Ecto neural progenitor cell (in vitro differentiated cells): ENCODE measurements at regions not wholly inside any gene's neighbourhood (a gene's known extent, or its start where the extent isn't known, plus 50 kb on each side); places are given as distances from the start of the nearest gene placed in this dataset.
"Not testable (repeated sequence)": the region's sequence is repeated elsewhere in the genome, so short reads cannot be mapped to it uniquely, and the experiment has no call there.

Experiments used
- DNase-seq: peaks from one replicate; pipeline ENCODE4 v3.0.0-alpha.2; 2018; ENCODE audit warnings: low spot score

DNA sequence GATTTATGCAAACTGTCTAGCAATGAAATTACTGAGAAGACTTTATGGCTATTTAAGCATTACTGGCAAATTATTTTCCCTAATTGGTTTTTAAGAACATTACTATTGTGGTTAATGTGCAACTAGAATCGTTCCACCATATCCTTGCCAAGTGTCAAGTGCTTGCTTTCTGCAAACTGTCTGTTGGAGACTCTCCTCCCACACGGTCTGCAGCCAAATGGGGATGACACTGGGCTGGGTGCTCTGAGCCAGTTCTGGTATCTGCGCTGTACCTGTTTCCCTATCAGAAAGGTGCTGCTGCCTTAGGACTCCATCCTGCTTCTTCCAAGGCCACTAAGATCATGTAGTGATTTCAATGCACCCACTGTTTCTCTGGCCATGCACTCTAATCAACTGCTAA lies 110.4 kb downstream of the RAMP3 start:
- DNase-seq = no peak

DNA sequence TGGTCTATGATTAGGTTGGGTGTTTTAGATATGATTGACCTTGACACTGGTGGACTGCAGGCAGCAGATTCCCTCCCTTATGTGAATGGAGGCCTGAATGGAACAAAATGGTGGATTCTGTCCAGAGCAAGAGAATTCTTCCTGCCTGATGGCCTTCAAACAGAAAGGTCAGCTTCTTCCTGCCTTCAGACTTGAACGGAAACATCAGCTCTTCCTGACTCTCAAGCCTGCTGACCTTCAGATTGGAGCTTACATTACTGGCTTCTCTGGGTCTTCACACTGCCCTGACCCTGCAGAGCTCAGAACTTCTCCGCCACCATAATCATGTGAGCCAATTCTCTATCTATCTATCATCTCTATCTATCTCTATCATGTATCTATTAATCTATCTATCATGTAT lies 111.6 kb downstream of the RAMP3 start:
- no peak for DNase-seq

DNA sequence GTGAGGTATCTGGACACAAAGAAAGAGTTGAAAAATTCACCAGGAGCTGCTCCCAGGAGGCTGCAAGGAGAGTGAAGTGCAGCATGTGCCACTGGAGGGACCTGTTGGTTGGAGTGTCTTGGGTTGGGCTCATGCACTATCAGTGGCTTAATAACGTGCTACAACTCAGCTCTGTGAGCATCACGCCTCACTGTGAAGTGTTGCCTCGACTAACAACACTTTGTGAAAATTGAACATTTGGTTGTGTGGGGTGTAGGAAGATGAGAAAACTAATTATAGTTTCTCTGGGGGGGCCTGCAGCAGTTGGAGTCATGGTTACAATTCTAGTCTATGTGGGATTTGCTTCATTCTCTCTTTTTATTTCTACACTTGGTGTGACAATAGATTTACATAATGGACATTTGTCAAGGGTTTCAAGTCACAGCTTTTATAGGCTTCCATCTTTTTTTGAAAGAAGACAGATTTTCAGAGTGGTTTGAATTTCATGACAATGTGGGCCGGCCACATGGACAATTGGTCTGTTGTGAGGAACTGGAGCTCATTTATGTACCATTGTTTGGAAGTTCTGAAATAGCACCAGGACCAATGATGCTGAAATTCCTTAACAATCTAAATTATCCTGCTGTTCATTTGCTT lies 121.3 kb downstream of the RAMP3 start:
- DNase-seq = no peak

DNA sequence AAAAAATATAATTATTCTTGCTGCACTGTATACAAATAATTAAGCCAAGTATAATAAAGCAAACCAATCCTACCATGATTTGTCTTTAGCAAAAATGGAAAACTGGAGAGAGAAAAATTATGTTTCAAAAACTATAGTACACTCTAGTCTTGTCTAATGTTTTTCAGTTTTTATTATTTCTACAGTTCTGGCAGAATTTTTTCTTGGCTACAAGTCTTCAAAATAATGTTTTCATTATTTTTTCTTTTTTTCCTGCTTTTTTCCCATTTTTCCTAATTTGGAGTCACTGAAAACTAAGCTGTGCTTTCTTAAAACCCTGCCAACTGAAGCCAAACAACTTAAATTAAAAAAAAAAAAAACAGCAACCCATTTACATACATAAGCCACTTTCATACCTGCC lies 132.0 kb downstream of the RAMP3 start:
- DNase-seq = not testable (repeated sequence)

DNA sequence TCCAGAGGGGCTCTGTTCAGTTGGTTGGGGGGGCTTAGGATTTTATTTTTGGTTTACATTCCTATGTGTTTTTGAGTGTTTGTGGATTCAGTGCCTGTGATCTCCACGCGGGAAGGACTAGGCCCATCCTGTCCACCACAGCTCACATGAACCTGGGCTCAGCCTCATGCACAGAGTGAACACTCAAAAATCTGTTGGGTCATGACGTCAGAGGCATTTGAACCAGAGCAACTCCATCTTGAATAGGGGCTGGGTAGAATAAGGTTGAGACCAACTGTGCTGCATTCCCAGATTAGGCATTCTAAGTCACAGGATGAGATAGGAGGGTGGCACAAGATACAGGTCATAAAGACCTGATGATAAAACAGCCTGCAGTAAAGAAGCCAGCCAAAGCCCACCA lies 133.3 kb downstream of the RAMP3 start:
- DNase-seq = no peak

DNA sequence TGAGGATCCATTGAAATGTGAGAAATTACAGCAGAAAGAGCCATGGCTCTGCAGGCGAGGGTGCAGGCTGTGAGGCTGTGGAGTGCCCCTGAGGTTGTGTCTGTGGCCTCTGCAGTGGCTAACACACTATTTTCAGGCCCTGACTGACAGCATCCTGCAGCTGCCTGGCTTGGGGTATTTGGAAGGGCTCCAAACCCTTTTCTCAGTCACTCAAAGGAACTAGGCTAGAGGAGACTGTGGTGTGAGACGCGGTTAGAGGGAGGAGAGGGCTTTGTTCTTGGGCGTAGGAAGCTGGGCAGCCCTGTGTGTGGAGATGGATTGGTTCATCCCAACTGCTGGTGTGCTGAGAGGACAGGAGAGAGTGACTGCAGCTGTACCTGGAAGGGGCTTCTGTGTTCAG lies 134.9 kb downstream of the RAMP3 start:
- no peak for DNase-seq

DNA sequence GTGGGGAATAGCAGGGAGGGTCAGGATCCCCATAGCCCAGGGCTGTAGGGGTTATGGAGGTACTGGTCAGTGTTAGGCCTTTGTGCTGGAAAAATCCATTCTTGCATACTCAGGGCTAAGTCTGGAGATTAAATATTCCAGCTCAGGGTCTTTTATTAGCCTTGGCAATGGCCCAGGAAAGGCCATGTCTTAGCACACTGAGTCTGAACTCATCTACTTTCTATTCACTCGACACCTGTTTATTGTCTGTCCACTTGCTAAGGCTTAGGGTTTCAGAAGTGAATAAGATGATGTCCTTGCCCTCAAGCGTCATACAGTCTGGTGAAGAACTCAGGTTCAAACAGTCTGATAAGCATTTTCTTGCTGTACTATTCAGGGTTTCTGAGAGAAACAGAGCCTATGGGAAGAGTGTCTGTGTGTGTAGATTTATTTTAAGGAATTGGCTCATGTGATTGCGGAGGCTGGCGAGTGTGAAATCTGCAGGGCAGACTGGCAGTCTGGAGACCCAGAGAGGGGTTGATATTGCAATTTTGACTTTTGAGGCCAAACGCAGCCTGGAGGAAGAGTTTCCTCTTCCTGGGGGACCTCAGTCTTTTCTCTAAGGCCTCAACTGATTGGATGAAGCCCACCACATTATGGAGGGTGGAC lies 135.8 kb downstream of the RAMP3 start:
- no peak for DNase-seq

DNA sequence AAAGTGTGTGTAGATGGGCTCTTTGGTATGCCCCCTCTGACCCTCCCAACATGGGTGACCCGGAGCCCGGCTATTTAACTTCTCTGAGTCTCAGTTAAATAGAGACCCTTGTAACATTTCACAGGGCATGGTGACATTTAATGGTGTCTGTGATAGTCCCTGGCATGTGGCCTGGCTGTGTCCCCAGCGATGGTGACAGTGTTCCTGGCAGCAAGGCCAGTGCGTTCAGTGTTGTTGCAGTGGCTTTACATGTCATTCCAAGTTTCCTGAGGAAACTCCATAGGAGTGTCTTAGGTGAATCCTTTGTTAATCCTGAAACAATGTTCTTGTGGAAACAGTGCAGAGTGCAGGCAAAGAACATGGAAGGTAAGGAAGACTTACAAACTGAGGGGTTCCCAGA lies 137.0 kb downstream of the RAMP3 start:
- no peak for DNase-seq

DNA sequence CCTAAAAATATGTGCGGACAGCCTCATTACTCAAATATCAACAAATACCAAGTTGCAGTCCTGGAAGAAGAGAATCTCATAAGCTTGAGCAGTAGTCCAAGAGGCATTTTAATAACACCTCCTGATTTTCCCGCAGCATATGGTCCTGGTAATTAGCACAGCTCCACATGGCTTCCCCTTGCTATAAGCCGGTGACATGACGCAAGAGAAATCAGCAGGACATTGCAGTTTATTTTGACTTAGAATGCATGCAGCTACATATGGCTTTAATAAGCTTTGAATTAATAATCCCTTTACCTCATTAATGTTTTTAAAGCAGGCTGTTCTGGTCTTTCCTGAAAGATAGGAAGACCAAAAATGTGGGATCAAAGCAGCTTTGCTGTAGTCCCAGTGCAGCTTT lies 137.6 kb downstream of the RAMP3 start:
- no peak for DNase-seq

DNA sequence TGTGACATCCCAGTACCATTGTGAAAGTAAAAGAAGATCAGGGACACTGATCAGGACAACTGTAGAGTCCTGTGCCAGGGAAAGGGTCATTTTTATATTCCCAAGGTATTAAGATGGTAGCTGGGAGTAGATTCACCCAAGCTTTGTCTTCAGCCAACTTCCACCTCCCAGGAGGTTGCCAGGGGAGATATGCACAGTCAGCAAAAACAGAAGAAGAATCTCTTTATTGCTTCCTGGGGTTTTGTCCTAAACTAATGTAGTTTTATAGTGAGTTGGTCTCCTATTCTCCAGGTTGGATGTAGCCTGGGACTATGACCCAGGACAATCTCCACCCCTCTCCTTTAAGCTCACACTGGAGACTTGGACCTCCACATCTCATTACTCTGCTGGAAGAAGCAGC lies 139.2 kb downstream of the RAMP3 start:
- DNase-seq = no peak

DNA sequence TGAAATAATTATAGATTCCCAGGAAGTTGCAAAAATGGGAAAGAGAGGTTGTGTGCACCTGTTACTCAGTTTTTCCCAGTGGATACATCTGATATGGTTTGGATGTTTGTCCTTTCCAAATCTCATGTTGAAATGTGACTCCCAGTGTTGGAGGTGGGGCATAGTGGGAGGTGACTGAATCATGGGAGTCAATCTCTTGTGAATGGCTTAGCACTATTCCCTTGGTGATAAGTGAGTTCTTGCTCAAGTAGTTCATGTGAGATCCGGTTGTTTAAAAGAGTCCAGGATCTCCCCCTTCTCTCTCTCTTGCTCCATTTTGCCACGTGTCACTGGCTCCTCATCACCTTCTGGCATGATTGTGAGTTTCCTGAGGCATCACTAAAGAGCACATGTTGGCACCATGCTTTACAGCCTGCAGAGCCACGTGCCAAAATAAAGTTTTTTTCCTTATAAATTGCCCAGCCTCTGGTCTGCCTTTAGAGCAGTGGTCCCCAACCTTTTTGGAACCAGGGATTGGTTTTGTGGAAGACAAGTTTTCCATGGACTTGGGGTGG lies 149.2 kb downstream of the RAMP3 start:
- no peak for DNase-seq

DNA sequence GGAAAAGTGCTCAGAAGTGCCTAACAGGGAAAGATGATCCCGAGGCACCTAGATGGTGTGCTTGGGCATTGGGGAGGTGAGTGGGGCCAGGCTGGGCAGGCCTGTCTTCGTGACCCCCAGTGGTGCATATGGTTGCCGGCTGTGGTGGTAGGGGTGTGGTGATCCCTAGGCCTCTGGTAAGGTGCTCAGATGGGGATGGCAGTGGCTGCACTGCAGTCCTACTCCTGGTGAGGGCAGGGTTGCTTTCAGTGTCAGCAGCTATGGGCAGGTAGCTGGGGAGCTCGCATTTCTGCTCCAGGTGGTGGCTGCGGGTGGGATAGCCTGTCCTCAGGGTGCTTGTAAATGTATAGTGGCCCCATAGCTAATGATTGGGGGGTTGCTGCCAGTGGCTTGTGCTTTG lies 154.0 kb downstream of the RAMP3 start:
- no peak for DNase-seq

DNA sequence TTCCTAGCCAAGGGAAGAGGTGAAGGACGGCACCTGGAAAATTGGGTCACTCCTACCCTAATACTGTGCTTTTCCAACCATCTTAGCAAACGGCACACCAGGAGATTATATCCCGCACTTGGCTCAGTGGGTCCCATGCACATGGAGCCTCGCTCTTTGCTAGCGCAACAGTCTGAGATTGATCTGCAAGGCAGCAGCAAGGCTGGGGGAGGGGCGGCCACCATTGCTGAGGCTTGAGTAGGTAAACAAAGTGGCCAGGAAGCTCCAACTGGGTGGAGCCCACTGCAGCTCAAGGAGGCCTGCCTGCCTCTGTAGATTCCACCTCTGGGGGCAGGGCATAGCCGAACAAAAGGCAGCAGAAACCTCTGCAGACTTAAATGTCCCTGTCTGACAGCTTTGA lies 157.9 kb downstream of the RAMP3 start:
- not testable (repeated sequence) for DNase-seq

DNA sequence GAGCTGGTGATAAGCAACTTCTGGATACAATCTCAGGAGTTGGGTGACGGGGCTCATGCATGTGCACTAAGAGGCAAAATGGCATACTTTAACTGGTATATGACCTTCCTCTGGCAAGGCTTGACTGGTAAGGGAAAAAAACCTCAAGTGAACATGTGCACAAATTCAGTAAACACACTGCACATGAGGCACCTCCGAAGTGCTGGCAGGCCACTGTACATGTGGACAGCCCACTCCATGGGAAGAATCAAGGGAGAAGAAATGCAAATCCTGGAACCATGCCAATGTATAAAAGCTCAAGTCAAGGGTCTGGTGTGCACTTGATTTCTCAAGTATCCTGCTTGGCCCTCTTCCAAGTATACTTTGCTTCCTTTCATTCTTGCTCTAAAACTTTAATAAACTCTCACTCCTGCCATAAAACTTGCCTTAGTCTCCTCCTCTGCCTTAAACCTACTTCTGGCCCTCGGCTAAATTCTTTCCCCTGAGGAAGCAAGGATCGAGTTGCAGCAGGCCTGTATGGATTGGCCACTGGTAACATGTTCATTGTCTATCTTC lies 167.2 kb downstream of the RAMP3 start:
- no peak for DNase-seq

DNA sequence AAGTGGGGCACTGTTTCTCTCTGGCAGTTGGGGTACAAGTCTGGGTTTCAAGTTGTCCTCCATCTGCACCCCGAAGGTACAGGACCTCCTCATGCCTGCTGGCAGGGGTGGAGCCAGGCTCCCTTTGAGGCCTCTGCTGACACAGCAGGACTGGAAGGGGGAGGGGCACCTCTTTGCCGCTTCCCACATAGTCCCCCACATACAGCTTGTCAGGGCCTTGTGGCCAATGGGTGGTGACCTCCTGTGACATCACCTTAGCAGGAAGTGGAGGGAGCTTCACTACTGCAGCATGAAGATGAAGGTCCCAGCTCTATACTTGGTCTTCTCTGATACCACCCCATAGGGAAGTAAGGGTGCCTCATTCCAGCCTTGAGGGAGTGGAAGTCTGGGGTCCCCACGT lies 167.8 kb downstream of the RAMP3 start:
- no peak for DNase-seq

DNA sequence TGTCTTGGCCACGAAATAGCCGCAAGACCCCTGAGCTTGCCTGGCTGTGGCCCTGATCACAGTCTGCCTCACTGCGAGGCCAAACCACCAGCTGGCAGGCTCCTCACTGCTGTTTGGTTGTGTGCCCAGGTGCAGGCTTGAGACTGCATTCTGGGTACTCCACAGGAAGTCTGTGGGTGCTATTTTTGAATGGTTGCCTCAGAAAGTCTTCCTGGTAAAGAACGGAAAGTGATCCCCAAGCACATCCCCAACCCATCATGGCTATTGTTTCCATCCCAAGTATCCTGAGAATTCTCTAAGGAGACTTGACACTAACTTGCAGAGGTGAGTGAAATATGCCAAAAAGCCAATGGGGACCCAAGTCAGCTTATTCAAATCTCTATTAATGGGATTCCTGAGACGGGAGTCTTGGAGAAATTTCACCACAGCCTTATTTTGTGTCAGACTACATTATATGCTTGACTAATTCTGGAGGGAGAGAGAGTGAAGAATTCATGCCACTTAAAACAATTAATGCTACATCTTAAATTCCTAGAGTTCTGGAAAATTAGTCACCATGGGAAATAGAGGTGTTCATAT lies 170.9 kb downstream of the RAMP3 start:
- DNase-seq = no peak

DNA sequence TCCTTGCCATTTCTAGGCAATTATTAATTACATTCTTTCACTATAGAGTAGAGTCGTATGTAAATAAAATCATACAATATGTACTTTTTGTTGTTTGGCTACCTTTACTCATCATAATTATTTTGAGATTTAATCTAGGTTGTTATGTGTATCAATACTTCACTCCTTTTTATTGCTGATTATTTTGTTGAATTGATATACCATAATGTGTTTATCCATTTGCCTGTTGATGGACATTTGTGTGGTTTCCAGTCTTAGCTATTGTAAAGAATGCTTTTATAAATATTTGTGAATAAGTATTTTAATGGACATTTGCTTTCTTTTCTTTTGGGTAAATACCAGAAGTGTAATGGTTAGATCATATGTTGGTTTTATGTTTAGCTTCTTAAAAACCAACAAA lies 174.0 kb downstream of the RAMP3 start:
- no peak for DNase-seq

DNA sequence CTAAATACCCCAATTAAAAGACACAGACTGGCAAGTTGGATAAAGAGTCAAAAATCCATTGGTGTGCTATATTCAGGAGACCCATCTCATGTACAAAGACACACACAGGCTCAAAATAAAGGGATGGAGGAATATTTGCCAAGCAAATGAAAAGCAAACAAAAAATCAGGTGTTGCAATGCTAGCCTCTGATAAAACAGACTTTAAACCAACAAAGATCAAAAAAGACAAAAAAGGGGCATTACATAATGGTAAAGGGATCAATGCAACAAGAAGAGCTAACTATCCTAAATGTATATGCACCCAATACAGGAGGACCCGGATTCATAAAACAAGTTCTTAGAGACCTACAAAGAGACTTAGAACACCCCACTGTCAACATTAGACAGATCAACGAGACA lies 177.4 kb downstream of the RAMP3 start:
- not testable (repeated sequence) for DNase-seq

DNA sequence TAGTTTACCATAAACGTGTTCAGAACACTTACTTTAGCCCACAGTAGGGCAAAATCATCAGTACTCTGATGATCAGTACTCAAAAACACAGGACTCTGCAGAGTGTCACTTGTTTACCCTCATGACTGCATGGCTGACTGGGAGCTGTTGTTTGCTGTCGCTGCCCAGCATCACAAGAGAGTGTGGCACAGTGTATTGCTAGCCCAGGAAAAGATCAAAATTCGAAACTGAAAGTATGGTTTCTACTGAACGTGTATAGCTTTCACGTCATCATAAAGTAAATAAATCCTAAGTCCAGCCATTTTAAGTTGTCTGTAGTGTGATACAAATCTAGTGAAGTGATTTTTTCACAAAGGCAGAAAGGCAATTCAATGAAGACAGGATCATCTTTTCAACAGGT lies 184.6 kb downstream of the RAMP3 start:
- no peak for DNase-seq

DNA sequence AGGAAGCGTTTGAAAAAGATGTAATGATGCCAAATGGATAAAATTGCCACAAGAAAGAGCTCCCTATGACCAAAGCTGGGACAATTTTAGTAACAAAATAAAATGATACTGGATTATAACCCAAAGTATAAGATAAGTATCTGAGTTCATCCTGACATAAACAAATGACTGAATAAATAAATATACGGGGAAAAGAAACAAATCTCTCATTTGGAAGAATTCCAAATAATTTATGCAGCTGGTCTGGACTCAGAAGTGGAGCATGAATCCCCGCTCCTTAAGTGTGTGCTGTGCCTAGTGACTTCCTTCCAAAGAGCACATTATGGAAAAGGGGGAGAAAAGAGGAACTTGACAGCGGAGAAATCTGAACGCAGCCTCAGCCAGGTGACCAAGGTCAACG lies 186.2 kb downstream of the RAMP3 start:
- no peak for DNase-seq

DNA sequence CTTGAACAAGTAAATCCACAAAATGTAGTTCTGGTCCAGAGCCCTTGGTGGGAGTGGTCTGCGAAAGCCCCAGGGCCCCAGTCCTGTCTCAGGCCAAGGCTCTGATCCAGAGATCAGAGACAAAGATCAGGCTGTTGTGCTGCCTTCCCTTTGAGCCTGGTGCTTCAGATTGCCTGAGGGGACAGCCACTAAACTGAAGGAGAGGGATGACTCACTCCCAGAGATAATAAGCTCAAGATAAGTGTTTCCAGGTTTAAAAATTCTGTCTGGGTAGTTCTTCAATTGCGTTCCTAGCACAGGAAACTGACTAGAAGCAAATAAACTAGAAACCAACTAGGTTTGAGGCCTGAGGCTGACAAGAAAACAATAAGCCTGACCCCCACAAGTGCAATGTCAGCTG lies 190.2 kb downstream of the RAMP3 start:
- peak; percentile 60 for DNase-seq

DNA sequence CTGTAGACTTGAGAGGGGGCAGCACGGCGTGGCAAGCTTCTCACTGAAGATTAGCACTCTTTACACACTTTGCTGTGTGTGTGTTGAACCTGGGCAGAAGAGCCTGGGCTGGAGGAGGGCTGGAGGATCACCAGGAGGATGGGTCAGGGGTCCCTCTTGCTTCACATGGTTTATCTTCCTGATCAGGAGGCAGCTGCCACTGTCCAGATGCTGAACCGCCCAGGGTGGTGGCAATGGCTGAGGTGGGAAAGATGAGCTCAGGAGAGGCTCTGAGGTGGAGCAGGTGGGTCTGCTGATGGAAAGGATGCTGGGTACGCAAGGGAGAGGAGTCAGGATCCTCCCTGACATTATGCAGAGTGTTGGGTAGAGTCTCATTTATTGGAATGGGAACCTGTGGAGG lies 191.5 kb downstream of the RAMP3 start:
- no peak for DNase-seq

DNA sequence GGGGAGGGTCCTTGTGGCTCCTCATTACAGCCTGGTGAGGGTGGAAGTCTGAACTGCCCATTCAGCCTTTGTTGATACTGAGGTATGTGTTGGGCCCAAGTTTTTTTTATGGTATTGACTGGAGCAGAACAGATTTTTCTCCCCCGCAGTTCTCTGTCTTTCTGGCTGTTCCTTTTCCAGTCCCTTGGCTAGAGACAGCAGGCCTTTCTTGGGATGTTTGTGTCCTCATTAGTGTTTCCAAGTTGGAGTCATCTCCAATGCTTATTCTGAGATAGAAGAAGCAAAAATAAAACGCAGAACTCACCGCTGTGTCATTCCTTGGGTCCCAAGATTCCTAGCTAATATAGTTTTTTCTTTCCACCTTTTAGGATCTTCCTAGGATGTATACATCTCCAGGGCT lies 193.3 kb downstream of the RAMP3 start:
- DNase-seq = no peak
